Left ventricle myocardium inferior (tissue), 1 donor: ENCODE measurements at regions not wholly inside any gene's neighbourhood (a gene's known extent, or its start where the extent isn't known, plus 50 kb on each side); places are given as distances from the start of the nearest gene placed in this dataset.
A peak's percentile ranks its signal among the peaks of the same experiment; 100 is the strongest.

Source experiments
- DNase-seq: peaks from one replicate; pipeline ENCODE4 v3.0.0-alpha.2; 2020
- H3K27ac ChIP-seq: fragments of 200-600 bp; replicated peaks from 2 replicates; pipeline ENCODE4 v1.8.0; 2021
- H3K27me3 ChIP-seq: fragments of 200-600 bp; 2 replicates; pipeline ENCODE4 v1.8.0; 2021; ENCODE audit warnings: low read depth
- H3K36me3 ChIP-seq: fragments of 200-600 bp; 2 replicates; pipeline ENCODE4 v1.8.0; 2021
- H3K4me1 ChIP-seq: fragments of 200-600 bp; 2 replicates; pipeline ENCODE4 v1.8.0; 2021
- H3K4me3 ChIP-seq: fragments of 200-600 bp; 2 replicates; pipeline ENCODE4 v1.8.0; 2021; ENCODE audit warnings: mild to moderate bottlenecking, moderate library complexity
- H3K9me3 ChIP-seq: fragments of 200-600 bp; replicated peaks from 2 replicates; pipeline ENCODE4 v1.8.0; 2021
- intact Hi-C: fragments of 100-400 bp; cut with micrococcal nuclease; formaldehyde crosslinking; loops from one replicate; pipeline ENCODE4 v1.11.0; 2022
- TF ChIP-seq, protein P1 (sequence below): fragments of 200-600 bp; IDR thresholded peaks from 2 replicates; pipeline ENCODE4 v1.8.0; 2021; ENCODE audit warnings: antibody characterized with exemption, mild to moderate bottlenecking, borderline replicate concordance
- donor health status: DM: no; HTN: yes; CAD: no; lungs with severe emphysema.

GRCh38 chr16:85307552-85308364 lies 195.5 kb upstream of the CIBAR2 start:
- TF ChIP-seq, protein P1, sequence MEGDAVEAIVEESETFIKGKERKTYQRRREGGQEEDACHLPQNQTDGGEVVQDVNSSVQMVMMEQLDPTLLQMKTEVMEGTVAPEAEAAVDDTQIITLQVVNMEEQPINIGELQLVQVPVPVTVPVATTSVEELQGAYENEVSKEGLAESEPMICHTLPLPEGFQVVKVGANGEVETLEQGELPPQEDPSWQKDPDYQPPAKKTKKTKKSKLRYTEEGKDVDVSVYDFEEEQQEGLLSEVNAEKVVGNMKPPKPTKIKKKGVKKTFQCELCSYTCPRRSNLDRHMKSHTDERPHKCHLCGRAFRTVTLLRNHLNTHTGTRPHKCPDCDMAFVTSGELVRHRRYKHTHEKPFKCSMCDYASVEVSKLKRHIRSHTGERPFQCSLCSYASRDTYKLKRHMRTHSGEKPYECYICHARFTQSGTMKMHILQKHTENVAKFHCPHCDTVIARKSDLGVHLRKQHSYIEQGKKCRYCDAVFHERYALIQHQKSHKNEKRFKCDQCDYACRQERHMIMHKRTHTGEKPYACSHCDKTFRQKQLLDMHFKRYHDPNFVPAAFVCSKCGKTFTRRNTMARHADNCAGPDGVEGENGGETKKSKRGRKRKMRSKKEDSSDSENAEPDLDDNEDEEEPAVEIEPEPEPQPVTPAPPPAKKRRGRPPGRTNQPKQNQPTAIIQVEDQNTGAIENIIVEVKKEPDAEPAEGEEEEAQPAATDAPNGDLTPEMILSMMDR = no peak
- intact Hi-C loops = no loop called here
- peaks cover 4% of the 10 kb centered on the region for H3K27me3 ChIP-seq
- H3K4me3 ChIP-seq = no peak overlapping the region
- no peaks in the 10 kb centered on the region for H3K36me3 ChIP-seq
- peak overlapping the region; percentile 53 for H3K27ac ChIP-seq
- DNase-seq = no peak
- H3K9me3 ChIP-seq = no peaks in the 10 kb centered on the region
- peaks cover 76% of the 10 kb centered on the region for H3K4me1 ChIP-seq

DNA sequence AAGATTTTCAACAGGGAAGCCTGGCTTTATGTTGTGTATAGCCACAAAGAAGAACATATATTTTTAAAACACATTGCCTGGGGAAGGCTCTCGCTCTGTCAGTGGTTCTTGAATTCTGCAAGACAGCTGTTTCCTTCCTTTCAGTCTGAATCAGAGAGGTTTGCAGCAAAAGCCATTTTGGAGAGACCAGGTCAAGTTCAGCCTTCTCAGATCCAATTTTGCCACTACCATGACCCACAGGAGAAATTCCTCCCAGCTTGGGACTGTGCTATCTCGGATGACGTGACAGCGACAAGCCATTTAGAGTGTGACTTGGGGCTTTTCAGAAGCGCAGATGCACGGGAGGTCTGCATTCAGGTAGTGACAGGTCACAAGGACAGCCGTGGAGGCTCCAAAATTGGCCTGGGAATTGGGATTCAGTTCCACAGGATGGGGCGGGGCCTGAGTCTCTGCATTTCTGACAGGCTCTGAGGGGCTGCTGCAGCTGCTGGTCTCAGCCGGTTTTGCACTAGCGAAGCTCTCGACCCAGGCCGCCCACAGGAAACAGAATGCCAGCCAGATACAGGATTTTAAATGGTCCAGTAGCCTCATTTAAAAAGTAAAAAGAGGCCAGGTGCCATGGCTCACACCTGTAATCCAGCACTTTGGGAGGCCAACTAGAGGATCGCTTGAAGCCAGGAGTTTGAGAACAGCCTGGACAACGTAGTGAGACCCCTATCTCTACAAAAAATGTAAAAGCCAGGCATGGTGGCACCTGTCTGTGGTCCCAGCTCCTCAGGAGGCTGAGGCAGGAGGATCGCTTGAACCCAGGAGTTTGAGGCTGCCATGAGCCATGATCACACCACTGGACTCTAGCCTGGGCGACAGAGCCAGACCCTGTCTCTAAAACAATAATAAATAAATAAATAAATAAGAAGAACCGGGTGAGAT lies 196.6 kb upstream of the CIBAR2 start:
- H3K9me3 ChIP-seq = no peaks in the 10 kb centered on the region
- intact Hi-C loops = no loop called here
- peak overlapping the region; percentile 71 for H3K27ac ChIP-seq
- no peak for DNase-seq
- H3K36me3 ChIP-seq = no peaks in the 10 kb centered on the region
- no peaks in the 10 kb centered on the region for H3K27me3 ChIP-seq
- no peak overlapping the region for H3K4me3 ChIP-seq
- TF ChIP-seq, protein P1 = no peak
- H3K4me1 ChIP-seq = peaks cover 75% of the 10 kb centered on the region

DNA sequence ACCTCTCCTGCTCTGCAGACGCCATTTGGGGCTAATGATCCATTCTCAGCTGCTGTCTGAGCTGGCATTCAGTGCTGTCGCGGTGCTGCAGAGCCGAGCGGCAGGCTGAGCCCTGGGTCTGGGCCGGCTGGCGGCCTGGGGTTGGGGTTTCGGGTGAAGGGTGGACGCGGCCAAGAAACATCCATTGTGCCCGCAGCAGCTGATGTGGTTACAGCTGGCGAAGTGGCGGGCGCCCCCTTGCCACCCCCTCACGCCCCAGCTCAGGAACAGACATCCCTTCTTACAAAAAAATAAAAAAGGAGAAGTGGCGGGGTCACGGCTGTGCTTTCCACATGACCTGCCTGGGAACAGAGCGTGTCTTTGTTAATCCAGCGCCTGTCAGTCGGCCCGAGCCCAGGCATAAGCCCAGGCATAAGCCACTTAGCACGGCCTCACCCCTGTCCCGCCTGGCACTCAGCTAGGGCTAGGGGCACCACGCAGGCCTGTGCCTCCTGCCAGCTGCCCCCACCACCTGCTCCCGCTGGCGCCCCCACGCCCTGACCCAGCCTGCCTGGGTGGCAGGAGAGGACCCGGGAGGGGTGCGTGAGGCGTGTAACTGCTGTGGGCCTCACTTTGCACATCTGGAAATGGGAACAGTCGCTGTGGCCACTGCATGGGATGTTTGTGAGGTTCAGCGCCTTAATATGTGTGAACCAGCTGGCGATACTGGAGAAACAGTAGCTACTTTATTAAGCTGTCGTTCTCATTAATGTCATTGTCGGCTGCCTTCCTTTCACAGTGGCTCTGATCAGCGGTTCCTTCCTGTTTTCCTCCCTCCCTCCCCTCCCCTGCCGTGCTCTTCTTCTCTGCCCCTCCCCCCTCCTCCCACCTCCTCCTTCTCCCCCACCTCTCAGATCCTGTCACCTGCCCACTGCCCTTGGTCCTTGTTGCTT lies 197.7 kb upstream of the CIBAR2 start:
- Histone ChIP-seq H3K27me3 (no peaks in the 10 kb centered on the region), H3K9me3 (no peaks in the 10 kb centered on the region)
- intact Hi-C loops = no loop called here

DNA sequence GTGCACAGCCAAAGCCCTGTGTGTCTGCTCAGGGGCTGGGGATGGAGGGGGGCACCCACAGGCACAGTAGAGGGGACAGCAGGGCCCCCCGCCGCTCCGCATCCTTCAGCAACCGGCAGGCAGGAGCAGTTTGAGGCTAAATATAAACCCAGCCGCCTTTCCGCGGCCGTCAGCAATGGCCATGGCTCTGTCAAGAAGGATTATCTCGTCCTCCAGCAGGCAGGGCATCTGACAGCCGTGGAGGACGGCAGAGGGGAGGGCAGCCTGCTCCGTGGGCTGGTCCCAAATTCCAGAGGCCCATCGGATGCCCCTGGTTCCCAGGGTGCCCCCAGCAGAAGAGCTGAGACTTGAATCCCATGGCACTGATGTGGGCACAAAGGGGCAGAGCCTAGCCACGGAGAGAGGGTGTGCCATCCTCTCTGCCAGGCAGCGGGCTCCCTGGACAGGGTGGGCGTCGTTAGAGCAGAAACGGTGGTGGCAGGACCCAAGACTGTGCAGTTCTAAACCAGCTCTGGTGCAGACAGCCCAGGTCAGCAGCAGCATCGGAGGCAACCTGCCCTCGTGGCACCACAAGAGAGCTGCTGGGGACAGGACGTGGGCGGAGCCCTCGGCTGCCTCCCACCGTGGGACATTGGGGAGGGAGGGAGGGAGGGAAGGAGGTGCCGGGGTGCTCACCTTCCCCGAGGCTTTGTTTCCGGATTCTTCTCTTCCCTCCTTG lies 198.8 kb upstream of the CIBAR2 start:
- Histone ChIP-seq H3K36me3 (no peaks in the 10 kb centered on the region), H3K4me3 (no peak overlapping the region), H3K4me1 (peaks cover 67% of the 10 kb centered on the region), H3K27me3 (no peaks in the 10 kb centered on the region), H3K9me3 (no peaks in the 10 kb centered on the region), H3K27ac (peak overlapping the region; percentile 44)
- intact Hi-C loops = no loop called here
- DNase-seq = peak; percentile 37
- TF ChIP-seq, protein P1 = no peak

More for the DNA sequence above, 197.7 kb upstream of the CIBAR2 start:
- peak overlapping the region; percentile 71 for H3K27ac ChIP-seq
- peaks cover 75% of the 10 kb centered on the region for H3K4me1 ChIP-seq
- no peaks in the 10 kb centered on the region for H3K36me3 ChIP-seq
- no peak overlapping the region for H3K4me3 ChIP-seq
- TF ChIP-seq, protein P1 = no peak
- DNase-seq = peak; percentile 48
